ENCODE measurements at regions not wholly inside any gene's neighbourhood (a gene's known extent, or its start where the extent isn't known, plus 50 kb on each side); places are given as distances from the start of the nearest gene placed in this dataset.
"Not testable (repeated sequence)": the region's sequence is repeated elsewhere in the genome, so short reads cannot be mapped to it uniquely, and the experiment has no call there.

DNA sequence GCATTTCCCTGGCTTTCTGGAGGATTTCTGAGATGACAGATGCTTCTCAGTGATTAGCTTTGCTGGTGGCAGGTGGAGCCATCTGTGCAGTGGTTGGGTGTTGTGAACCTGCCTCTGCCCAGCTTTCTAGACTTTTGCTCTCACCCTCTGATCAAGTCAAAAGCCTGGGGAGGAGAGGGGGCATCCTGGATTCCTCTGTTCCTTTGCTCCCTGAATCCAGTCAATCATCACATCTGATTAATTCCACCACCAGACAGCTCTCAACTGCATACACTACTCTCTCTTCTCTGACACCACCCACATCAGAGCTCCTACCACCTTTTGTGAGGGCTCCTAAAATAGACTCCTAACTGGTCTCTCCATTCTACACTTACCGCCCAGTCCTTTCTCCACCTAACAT is 283.5 kb downstream of the WDR11 start:
- no peak for DNase-seq (ENCODE audit: low spot score)

DNA sequence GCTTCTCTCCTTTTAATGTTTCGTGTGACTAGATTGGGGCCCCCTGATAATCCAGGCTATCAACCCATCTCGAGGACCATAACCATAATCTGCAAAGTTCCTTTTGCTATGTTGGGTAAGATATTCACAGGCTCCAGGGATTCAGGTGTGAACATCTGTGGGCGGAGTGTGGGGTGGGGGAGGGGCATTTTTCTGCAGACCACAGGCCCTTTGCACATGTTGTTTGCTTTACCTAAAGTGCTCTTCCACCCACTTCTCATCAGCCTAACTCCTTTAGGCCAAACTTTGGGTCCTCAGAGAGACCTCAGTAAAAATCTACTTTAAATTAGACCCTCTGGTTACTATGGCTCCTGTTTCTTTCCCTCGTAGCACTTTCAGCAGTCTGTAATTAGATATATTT is 284.4 kb downstream of the WDR11 start:
- DNase-seq (ENCODE audit: low spot score), result no peak

DNA sequence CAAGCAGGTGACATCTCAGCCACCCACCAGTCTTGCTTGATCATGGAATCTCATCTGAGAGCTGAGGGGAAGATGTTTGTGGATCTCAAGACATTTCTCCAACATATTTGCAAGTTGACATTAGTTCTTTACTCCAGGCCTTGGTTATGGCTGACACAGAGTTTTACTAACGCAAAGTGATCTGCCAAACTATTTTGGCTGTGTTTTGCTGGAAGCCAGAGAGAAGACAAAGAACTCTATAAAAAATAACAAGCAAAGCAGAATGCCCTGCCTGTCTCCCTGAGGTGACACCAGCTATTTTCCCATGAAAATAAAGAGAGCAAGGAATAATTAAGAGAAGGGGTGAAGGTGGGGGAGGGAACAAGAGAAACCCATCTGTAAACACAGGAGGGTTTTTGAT is 286.4 kb downstream of the WDR11 start:
- DNase-seq (ENCODE audit: low spot score), result no peak

DNA sequence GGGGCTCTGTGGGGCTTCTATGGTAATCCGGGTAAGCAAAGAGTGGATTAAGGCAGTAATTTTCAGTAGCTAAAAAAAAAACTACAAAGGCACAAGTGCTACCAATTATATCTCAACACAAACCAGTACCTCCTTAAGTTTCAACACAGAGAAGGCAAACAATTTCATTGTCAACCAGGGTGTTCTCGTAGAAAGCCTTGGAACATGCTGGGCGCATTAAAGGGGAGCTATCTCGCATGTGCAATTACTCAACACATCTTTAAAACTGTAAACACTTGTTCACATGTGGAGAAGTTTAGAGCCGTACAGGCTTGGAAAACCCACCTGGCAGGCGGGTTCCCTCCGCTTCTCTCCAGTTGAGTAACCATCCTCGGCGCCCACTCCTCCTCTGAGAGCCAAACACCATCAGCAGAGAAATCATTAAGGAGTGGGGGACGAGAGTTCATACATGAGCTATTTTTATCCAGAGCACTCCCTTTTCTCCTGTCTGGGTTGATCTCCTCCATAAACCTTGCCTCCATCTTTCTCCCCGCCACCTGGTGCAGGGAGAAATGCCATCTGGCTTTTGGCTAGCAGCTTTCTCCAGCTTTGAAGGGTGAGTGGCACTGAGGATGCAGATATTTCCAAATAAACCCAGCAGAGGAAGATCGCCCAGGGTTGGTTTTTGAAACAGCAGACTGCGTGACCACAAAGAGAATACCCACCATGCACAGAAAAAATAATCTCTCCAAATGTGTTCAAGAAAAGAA is 287.1 kb downstream of the WDR11 start:
- DNase-seq (ENCODE audit: low spot score), result no peak

DNA sequence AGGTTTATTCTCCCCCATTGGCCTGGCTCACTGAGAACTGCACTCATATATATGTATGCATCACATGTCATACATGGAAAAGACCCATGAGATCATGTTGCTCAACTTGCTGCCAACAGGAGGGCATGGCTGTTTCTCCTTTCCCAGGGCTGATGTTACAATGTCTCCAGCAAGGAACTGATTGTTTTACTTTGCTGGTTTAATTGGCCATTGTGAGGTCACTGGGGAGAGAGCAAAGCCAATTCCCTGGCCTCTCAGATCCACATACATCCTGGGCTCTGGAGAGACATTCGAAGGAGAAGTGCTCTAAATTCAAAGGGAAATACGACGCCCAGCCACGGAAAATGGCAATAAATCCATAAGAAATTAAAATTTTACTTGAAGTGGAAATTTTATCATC is 287.8 kb downstream of the WDR11 start:
- no peak for DNase-seq (ENCODE audit: low spot score)

DNA sequence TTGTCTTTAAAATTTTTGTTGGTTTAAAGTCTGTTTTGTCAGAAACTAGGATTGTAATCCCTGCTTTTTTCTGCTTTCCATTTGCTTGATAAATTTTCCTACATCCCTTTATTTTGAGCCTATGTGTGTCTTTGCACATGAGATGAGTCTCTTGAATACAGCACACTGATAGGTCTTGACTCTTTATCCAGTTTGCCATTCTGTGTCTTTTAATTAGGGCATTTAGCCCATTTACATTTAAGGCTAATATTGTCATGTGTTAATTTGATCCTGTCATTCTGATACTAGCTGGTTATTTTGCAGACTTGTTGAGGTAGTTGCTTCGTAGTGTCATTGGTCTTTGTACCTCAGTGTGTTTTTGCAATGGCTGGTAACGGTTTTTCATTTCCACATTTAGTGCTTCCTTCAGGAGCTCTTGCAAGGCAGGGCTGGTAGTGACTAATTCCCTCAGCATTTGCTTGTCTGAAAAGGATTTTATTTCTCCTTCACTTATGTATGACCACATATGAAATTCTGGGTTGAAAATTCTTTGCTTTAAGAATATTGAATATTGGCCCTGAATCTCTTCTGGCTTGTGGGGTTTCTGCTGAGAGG is 294.7 kb downstream of the WDR11 start:
- DNase-seq (ENCODE audit: low spot score), result not testable (repeated sequence)

DNA sequence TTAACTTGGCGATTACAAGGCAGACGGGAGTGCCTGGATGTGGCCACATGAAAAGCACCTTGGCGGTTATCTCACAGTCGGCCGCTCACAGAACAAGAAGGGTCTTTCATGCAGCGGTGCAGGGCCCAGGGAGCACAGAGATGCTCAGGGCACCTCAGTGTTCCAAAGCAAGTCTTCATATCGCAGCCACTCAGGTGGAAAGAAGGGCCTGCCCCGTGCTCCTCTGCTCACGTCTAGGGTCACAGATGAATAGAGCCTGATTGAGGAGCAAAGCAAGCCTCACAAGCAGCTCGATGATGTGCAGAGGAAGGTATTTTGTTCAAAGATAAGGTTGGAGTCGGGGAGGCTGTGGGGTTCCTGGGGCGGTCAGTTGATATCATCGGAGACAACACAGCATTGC is 297.8 kb downstream of the WDR11 start:
- DNase-seq (ENCODE audit: low spot score), result no peak

DNA sequence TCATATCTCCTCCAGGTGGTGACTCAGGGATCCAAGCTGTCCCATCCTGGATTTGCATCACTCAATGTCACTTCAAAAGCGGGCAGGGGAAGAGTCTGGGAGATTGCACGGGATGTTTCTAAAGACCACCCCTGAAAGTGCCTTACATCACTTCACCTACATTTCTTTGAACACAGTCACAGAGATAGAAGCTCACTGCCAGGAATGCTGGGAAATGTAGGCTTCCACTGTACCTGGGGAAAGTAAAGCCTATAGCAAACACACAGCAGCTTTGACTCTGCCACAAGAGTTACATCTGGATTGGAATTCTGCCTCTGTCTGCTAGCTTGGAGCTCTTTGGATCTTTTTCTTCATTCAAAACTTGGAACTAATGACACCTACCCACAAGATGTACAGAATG is 300.9 kb downstream of the WDR11 start:
- DNase-seq (ENCODE audit: low spot score), result no peak

DNA sequence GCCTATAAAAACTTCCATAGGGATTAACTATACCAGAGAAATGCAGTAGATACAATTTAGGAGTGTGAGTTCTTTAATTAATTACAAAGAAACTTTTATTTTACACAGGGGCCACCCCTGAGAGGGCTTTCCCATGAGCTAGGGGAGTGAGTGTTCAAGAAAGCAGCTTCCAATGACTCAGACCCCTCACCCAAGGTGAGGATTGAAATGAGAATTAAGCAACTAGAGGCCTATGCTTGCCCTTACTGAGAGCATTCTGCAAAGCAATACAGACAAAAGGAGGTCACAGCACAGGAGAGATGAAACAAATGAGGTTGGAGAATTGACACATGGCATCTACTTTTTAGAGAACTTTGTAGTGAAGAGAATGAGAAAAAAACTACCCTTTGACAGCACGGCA is 301.8 kb downstream of the WDR11 start:
- DNase-seq (ENCODE audit: low spot score), result no peak

DNA sequence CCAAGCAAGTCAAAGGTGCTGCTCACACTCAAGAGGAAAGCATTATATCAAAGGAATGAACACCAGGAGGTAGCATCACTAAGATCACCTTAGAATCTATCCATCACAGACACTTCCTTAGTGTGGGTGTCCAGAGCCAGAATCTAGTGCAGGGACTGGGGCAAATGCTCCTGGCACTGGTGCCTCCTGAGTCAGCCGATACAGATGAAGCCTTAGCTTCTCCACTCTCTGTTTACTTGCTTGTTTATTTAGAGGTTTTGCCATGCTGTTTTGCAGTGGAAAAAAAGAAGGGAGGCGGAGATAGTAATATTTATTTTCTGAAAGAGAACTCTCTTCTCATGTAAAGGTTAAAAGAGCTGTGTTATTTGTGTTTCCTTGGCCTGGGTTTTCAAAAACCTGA is 303.1 kb downstream of the WDR11 start:
- DNase-seq (ENCODE audit: low spot score), result no peak

DNA sequence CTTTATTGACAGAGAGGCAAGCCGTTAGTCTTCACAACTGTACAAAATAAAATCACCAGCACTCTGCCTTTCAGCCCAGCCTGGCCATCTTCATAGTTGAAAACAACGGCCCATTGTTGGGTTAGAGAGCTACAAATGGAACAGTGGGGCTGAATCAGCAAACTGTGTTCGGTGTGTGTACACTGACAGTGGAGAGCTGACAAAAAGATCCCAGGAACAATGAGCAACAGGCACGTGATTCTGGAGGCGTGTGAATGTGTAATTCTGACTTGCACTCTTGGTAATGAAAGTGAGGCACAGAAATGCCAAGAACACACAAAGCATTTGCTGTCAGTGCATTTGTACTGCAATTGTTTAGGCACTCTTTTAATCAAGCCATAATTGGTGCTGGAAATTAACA is 303.7 kb downstream of the WDR11 start:
- peak; percentile 96 for DNase-seq (ENCODE audit: low spot score)

DNA sequence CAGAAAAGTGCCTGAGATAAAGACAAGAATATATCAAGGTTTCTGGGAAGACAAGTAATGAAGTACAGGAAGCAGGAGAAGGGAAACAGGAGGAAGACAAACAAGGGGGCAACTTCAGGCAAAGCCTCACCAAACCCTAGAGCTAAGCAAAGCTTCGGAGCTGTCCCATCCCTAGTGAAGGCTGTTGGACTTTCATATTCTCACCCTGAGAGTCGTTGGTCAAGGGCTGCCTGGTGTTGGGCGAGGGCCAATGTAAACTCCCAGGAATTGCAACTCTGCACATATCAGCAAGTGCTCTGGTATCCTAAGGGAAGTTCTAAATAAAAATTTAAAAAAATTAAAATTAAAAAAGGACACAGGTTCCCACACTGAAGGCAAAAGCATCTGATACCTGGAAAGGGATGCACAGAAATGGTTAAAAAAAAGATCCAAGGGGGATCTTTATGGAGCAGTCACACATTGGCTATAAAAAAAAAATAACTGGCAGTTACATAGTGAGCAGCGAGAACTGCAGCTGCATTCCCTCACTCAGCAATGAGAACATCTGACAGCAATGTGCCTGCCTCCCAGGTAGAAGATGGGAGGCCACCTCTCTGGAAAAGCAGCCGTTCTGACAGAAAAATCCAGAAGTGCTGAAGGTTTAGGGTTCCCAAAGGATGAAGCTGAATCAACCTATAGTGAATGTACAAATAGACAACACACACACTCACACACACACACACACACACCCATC is 304.7 kb downstream of the WDR11 start:
- DNase-seq (ENCODE audit: low spot score), result no peak

DNA sequence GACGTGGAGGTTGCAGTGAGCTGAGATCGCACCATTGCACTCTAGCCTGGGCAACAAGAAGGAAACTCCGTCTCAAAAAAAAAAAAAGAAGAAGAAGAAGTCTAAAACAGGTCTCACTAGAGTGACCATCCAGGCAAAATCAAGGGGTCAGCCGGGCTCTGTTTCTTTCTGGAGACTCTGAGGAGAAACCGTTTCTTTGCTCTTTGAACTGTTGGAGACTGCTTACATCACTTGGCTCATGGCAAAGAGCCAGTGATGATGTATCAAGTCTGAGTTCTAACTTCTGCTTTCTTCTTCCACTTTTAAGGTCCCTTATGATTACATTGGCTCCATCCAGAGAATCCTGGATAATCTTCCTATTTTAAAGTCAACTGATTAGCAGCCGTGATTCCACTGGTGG is 306.8 kb downstream of the WDR11 start:
- peak; percentile 56 for DNase-seq (ENCODE audit: low spot score)

DNA sequence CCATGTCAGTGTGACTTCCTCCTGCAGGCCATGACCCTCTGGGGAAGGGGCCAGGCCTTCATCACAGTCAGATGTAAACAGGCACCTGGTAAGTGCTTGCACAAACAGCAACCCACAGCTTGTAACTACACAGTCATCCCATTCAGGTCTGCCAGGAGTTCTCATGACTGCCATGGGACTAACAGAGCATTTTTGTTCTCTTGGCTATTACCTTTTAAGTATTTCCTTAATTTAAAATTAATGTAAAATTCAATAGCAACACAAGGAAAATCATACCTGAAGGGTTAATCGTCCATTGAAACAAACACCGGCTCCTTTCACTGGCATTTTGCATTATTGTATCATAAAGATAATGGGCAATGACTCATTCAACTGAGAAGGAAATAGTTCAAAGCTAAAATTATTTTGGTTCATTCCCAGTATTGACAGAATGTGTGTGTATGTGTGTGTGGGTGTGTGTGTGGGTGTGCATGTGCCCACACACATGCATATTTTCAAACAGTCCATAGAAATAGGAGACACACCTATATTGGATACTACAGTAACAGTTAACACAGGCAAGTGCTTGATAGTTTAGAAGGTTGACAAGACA is 307.9 kb downstream of the WDR11 start:
- DNase-seq (ENCODE audit: low spot score), result no peak

DNA sequence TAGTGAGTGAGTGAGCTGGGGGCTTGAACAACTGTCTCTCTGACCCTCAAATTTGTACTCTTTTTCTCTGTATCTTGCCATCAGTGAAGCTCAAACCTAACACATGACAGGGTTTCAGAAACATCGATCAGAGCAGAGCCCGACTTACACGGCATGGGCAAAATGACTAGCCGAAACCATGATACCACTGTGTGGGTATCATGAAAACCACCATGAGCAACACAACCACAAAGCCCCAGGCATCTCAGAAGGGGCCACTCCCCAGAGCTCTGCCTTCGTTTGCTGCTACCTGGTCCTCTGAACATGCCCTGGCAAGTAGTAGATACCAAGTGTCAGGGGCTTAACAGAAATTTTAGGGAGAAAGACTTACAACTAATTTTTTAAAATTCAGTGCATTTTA is 308.5 kb downstream of the WDR11 start:
- no peak for DNase-seq (ENCODE audit: low spot score)

DNA sequence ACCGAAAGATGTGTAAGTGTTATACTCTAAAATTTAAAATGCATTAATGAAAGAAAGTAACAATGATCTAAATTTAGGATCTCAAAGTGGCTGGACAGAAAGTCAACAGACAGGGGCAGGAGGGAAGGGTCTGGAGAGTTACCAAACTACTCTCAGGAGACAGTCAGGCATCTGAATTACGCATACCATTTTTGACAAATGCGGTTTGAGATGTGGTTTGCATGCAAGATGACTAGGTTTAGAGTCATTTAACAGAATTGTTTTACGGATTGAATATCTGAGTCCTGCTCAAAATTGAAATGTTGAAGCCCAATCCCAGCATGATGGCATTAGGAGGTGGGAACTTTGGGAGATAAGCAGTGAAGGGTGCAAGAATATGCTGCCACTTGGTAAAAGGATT is 314.1 kb downstream of the WDR11 start:
- DNase-seq (ENCODE audit: low spot score), result no peak

DNA sequence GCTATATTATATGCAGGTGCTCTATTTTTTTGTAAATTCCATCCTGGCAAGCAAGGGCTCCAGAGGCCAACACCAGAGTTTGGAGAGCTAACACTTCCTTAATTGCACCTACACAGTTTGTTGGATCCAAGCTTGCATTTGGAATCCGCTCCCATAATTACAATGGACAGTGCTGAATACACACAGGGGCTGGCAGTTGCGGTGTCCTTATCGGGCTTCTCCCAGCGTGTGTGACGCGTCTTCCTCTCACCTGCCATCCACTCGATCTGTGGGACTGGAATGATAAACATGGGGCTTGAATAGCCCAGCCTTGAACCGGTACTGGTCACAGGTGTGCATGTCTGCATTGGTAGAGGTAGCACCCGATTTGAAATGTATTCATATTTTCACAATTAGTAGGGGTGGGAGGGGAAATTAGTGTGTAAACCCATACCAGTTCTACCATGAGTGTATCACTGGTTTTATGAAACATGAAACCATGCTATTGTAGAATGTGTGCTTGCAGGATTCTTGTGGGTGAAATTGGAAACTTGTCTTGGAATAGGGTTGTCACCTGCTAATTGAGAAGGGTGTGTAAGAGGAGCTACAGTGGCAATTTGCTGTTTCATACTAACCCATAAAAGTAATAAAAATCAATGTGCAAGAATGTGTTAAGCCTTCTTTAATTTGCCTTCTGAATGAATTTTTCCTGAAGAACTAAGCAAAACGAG is 316.5 kb downstream of the WDR11 start:
- DNase-seq (ENCODE audit: low spot score), result no peak

DNA sequence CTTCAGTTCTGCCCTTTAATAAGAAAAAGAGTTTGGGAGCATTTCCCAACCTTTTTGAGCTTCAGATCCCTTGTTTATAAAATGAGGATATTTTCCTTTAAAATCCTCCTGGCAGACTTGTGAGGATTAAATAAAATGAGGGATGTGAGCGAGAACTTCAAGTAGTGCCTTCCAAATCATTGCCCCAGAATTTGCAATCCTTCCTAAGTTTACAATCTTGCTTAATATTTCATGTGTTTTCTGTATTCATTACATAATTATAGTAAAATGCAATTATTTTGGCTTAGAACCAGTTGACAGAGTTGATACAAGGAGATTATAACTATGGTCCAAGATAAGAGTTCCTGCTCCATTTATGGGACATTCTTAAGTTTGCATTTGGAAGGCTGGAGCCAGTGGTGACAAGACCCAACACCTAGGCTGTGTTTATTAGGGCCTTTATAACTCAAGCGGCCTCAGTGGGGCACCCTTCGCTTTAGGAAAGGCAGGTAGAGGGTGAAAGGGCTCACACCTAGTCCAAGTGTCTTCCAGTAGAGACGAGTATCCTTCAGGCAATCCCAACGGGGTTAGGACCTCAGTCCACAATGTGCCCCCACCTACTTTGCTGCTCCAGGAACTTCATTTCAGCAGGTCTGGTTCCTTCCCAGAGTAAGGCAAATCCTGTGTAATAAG is 317.5 kb downstream of the WDR11 start:
- DNase-seq (ENCODE audit: low spot score), result no peak

DNA sequence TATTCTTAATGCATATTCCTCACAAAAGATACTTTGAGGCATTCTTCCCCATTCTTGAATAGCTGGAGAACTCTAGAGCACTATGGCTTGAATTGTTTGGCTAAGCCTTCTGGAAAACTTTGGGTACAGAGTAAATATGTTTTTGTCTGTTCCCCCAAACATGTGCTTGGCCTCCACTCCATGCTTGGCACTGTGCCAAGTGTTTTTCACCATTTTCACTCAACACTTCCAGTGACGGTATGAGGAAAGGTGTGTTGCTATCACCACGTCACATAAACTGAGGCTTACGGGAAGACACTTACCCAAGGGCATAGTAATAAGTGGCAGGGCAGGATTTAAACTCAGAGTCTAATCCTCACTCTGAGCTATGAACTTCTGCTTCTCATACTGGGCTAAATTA is 318.2 kb downstream of the WDR11 start:
- DNase-seq (ENCODE audit: low spot score), result no peak

DNA sequence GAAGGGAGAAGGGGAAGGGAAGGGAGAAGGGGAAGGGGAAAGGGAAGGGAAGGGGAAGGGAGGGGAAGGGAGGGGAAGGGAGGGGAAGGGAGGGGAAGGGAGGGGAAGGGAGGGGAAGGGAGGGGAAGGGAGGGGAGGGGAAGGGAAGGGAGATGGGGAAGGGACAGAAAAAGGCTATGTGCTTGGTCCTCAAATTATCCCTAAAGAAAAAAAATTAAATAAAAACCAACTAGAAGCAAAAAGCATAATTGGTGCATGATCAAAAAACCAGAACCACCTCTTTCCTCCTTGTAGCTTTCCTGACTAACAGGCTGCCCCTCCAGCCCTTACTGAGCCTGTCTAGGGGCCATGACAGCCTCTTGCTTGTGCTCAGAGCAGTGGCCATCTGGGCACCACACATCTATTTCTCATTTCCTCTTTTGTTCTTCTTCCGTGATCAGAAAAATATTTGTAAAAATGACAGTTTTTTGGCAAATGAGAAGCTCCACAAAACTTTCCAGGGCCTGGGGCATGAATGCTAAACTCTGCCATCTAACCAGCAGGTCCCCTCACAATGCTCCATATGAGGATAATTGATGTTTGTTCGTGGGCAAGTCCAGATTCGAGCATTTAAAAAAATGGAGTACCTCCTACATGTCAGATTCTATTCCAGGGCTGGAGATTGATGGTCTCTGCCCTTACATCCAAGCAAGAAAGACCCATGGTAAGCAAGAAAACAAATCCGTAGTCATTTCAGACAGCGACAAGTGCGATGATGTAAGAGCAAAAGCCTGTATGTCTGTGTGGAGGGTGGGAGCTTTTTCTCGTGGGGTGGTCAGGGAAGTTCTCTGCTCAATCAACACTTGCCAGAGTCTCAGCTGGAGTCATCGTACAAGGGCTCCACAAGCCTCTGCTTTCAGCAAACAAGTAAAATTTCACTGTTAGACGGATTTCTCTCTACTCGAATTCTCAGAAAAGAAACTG is 320.9 kb downstream of the WDR11 start:
- DNase-seq (ENCODE audit: low spot score), result no peak

DNA sequence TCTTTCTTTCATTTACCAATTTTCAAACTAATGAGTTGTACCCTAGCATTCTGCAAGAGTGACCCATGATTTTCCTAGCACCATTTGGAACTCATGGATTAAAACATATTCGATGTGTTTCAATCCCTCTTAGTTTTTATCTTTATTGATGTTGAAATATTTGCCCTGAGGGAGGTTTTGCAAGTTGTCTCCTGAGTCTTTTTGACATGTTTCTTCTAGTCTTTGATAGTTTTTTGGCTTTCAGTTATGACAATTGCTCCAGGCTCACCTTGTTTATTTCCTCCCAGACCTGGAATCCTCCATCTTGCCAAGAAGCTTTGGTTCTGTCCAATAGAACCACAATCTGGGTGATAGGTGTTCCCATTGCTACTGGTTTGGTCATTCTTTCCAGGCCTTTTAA is 327.8 kb downstream of the WDR11 start:
- DNase-seq (ENCODE audit: low spot score), result no peak
